Heart left ventricle (tissue), 16 donors: ENCODE measurements at regions not wholly inside any gene's neighbourhood (a gene's known extent, or its start where the extent isn't known, plus 50 kb on each side); places are given as distances from the start of the nearest gene placed in this dataset.

Source experiments
- ATAC-seq, 4 donors: fragments of 200-7000 bp; cut with Tn5 transposase; one replicate each; pipeline ENCODE4 v1.9.1; 2020 to 2022; ENCODE audit warnings: moderate library complexity in 4 of 4, mild to moderate bottlenecking in 3 of 4, moderate number of reproducible peaks in 1 of 4
- DNase-seq, 5 donors: peaks; one replicate each; pipeline ENCODE4 v3.0.0-alpha.2; 2020
- H3K27ac ChIP-seq, 12 donors: fragments of 200-600 bp; sonication (generic) in 4 of 12; one replicate each; pipeline versions ENCODE4 v1.5.0 to v1.8.0; 2016 to 2022; ENCODE audit warnings: mild to moderate bottlenecking in 2 of 12
- H3K27me3 ChIP-seq, 9 donors: fragments of 200-600 bp; sonication (generic) in 2 of 9; one replicate each; pipeline versions ENCODE4 v1.5.1 to v1.8.0; 2016 to 2022; ENCODE audit warnings: mild to moderate bottlenecking in 3 of 9
- H3K36me3 ChIP-seq, 9 donors: fragments of 200-600 bp; sonication (generic) in 2 of 9; one replicate each; pipeline versions ENCODE4 v1.5.0 to v1.8.0; 2018 to 2022; ENCODE audit warnings: mild to moderate bottlenecking in 2 of 9
- H3K4me1 ChIP-seq, 12 donors: fragments of 200-600 bp; sonication (generic) in 4 of 12; one replicate each; pipeline versions ENCODE4 v1.5.0 to v1.8.0; 2016 to 2022; ENCODE audit warnings: mild to moderate bottlenecking in 3 of 12
- H3K4me3 ChIP-seq, 12 donors: fragments of 200-600 bp; sonication (generic) in 4 of 12; one replicate each; pipeline versions ENCODE4 v1.5.0 to v1.8.0; 2017 to 2022; ENCODE audit warnings: mild to moderate bottlenecking in 9 of 12, moderate library complexity in 4 of 12
- H3K9me3 ChIP-seq, 12 donors: fragments of 200-600 bp; sonication (generic) in 4 of 12; one replicate each; pipeline versions ENCODE4 v1.5.0 to v1.8.0; 2016 to 2022; ENCODE audit warnings: mild to moderate bottlenecking in 1 of 12
- CTCF ChIP-seq, 12 donors: fragments of 200-600 bp; sonication (generic) in 4 of 12; IDR thresholded peaks; one replicate each; pipeline versions ENCODE4 v1.5.0 to v1.8.0; 2018 to 2022; ENCODE audit warnings: antibody characterized with exemption in 12 of 12, mild to moderate bottlenecking in 5 of 12
- POLR2A ChIP-seq, 2 donors: fragments of 450-650 bp; IDR thresholded peaks; one replicate each; pipeline ENCODE4 v1.6.1; 2017; ENCODE audit warnings: antibody characterized with exemption in 2 of 2, mild to moderate bottlenecking in 2 of 2, moderate library complexity in 2 of 2
- WGBS, 4 donors: extraction: QIAGEN DNeasy Blood & Tissue Kit in 2 of 4; methylation state at CpG; one replicate each; pipeline versions ENCODE4 v1.1.5 to v1.1.7; 2013 to 2018; 5-methylcytosine and 5-hydroxymethylcytosine counted together
- intact Hi-C, 10 donors: fragments of 100-400 bp; cut with DNase I; formaldehyde crosslinking; loops; one replicate each; pipeline versions ENCODE4 v1.11.1 to v1.14.2; 2022
- donor health status: ischemic (EF 13 %, LVEDD 7.1; RV severe dilation, severe dysfunction).
- donor health status: healthy with polysubstance abuse.
- donor health status: DM: no; HTN: yes; CAD: no.
- donor health status: DM: no; HTN: no; CAD: no.
- donor health status: ischemic (EF 25% LVEDD 6.9; RV normal size, moderate dysfunction).
- donor health status: ischemic (EF 25% LVEDD 5.7; RV mildly dilated, moderate dysfunction).
- donor health status: healthy.
- donor health status: DM: yes; HTN: yes; CAD: no.
- donor health status: ischemic (EF 35%, LVEDD 5.7; RV mildly dilated, moderate dysfunction).
- donor health status: nonischemic (EF 11% LVEDD 7.7; RV severe dilation, severe dysfunction).
- donor health status: DM: yes; HTN: yes; CAD: no.
- donor health status: PGD.
- donor health status: ischemic (EF 29% LVEDD 5.4; RV normal size, mild dysfunction).
- donor health status: nonischemic (EF 23%, LVEDD 6.1; RV moderate dilation, normal function).

GRCh38 chr13:105616333-105617075 lies 919.0 kb downstream of the EFNB2 start:
- peak in 2 of 4 donors; percentile 44 to 52 for ATAC-seq
- H3K9me3 ChIP-seq, result no peaks in the 10 kb centered on the region
- no peak for DNase-seq
- 78 to 84% (median 82%) methylated on average over 6 of the region's 6 CpGs for whole genome bisulfite sequencing, 4 donors
- H3K27me3 ChIP-seq, result no peaks in the 10 kb centered on the region
- intact Hi-C loops, result no loop called here
- no peak overlapping the region for H3K4me3 ChIP-seq
- no peaks in the 10 kb centered on the region for H3K36me3 ChIP-seq
- no peaks in the 10 kb centered on the region for H3K4me1 ChIP-seq
- H3K27ac ChIP-seq, result no peak overlapping the region
- no peak for TF ChIP-seq CTCF (IDR thresholded peaks at IDR 0.05)
- TF ChIP-seq POLR2A (IDR thresholded peaks at IDR 0.05), result no peak

GRCh38 chr13:105612541-105612940 lies 922.9 kb downstream of the EFNB2 start:
- WGBS, 4 donors, result 77 to 83% (median 79%) methylated on average over 5 of the region's 5 CpGs
- intact Hi-C loops, result no loop called here

GRCh38 chr13:105611424-105611823 lies 924.0 kb downstream of the EFNB2 start:
- no peak for TF ChIP-seq POLR2A (IDR thresholded peaks at IDR 0.05)
- TF ChIP-seq CTCF (IDR thresholded peaks at IDR 0.05), result no peak
- 22 to 27% (median 24%) methylated on average over 5 of the region's 5 CpGs for WGBS, 4 donors
- DNase-seq, result no peak
- no peaks in the 10 kb centered on the region for H3K27me3 ChIP-seq
- ATAC-seq, result peak in 1 of 4 donors; percentile 55
- no peaks in the 10 kb centered on the region for H3K9me3 ChIP-seq
- intact Hi-C loops, result no loop called here
- H3K4me3 ChIP-seq, result no peak overlapping the region
- H3K36me3 ChIP-seq, result no peaks in the 10 kb centered on the region
- H3K4me1 ChIP-seq, result no peaks in the 10 kb centered on the region
- no peak overlapping the region for H3K27ac ChIP-seq

More at GRCh38 chr13:105612541-105612940, 922.9 kb downstream of the EFNB2 start:
- TF ChIP-seq POLR2A (IDR thresholded peaks at IDR 0.05), result no peak
- no peak for TF ChIP-seq CTCF (IDR thresholded peaks at IDR 0.05)
- DNase-seq, result no peak
- H3K9me3 ChIP-seq, result no peaks in the 10 kb centered on the region
- no peaks in the 10 kb centered on the region for H3K4me1 ChIP-seq
- no peak for ATAC-seq
- no peak overlapping the region for H3K27ac ChIP-seq
- no peaks in the 10 kb centered on the region for H3K27me3 ChIP-seq
- no peak overlapping the region for H3K4me3 ChIP-seq
- no peaks in the 10 kb centered on the region for H3K36me3 ChIP-seq

GRCh38 chr13:105608104-105608503 lies 927.4 kb downstream of the EFNB2 start:
- H3K4me3 ChIP-seq, result no peak overlapping the region
- TF ChIP-seq POLR2A (IDR thresholded peaks at IDR 0.05), result no peak
- H3K27me3 ChIP-seq, result no peaks in the 10 kb centered on the region
- H3K4me1 ChIP-seq, result no peaks in the 10 kb centered on the region
- ATAC-seq (no peak), DNase-seq (no peak)
- no peaks in the 10 kb centered on the region for H3K36me3 ChIP-seq
- H3K9me3 ChIP-seq, result no peaks in the 10 kb centered on the region
- intact Hi-C loops, result no loop called here
- 66 to 87% (median 74%) methylated on average over 2 of the region's 2 CpGs for WGBS, 4 donors
- H3K27ac ChIP-seq, result no peak overlapping the region

GRCh38 chr13:105607426-105607825 lies 928.0 kb downstream of the EFNB2 start:
- Histone ChIP-seq H3K36me3 (no peaks in the 10 kb centered on the region), H3K4me3 (no peak overlapping the region)
- WGBS, 4 donors, result 93 to 98% (median 95%) methylated on average over 2 of the region's 2 CpGs

More at GRCh38 chr13:105607426-105607825, 928.0 kb downstream of the EFNB2 start:
- no peak for ATAC-seq
- Histone ChIP-seq H3K27ac (no peak overlapping the region), H3K9me3 (no peaks in the 10 kb centered on the region), H3K4me1 (no peaks in the 10 kb centered on the region), H3K27me3 (no peaks in the 10 kb centered on the region)
- DNase-seq, result no peak
- no peak for TF ChIP-seq POLR2A (IDR thresholded peaks at IDR 0.05)
- TF ChIP-seq CTCF (IDR thresholded peaks at IDR 0.05), result no peak
- intact Hi-C loops, result no loop called here
